ENCODE measurements at regions not wholly inside any gene's neighbourhood (a gene's known extent, or its start where the extent isn't known, plus 50 kb on each side); places are given as distances from the start of the nearest gene placed in this dataset.

DNA sequence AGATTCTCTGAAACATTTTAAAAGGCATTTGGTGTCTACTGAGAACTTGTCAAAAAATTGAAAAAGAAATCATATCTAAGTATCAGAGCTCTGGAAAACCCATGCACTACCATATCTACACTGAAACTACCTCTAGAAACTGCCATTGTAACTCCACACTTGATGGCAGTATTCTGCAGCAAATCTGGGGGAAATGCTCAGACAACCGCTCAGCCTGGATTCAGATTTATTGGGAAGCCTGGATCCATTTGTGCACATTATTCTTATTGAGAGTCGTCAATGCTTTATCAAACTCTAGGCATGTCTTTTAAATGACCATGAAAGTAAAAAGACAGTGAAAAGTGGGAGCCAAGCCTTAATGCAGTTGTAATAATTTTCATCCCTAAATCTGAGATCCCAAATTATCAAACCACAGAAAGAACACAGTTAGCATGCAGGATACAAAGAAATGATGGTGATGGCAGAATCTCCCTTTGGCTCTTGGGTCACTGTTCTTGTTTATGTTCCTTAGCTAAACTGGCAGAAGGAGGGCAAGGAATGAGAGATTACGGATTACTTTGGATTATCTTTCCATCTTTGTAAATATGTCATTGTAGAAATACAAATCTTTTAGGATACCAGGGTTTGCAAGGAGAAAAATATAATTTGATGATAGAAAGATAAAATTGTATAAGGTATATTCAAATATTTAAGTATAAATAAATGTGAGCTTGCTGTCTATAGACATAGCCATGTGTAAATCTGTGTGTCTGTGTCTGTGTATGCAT, 512.1 kb upstream of the SYT4 start:
- Histone ChIP-seq H3K27ac (ENCODE audit: low read depth in 1 of 2, low read length in 1 of 2) (no peak overlapping the region), H3K27me3 (ENCODE audit: control insufficient read depth in 3 of 3, insufficient read depth in 3 of 3, low read length in 2 of 3) (no peaks in the 10 kb centered on the region), H3K4me1 (ENCODE audit: control insufficient read depth in 5 of 5, insufficient read depth in 5 of 5, low read length in 5 of 5) (peaks cover 0 to 8% (median 0%) of the 10 kb centered on the region in 5 donors), H3K9me3 (ENCODE audit: control insufficient read depth in 4 of 4, insufficient read depth in 3 of 4, low read length in 3 of 4) (no peaks in the 10 kb centered on the region), H3K36me3 (ENCODE audit: control insufficient read depth in 4 of 4, insufficient read depth in 4 of 4, low read length in 4 of 4) (no peaks in the 10 kb centered on the region), H3K9ac (ENCODE audit: insufficient read depth in 1 of 2, low read length in 2 of 2) (no peak overlapping the region), H3K4me3 (no peak overlapping the region)
- peak; percentile 17 to 79 (median 70) for DNase-seq
- 63 to 76% methylated on average over 3 of the region's 3 CpGs for WGBS, 2 donors
- no peak for ATAC-seq (ENCODE audit: insufficient read depth, low FRiP score)
- TF ChIP-seq, protein P1, sequence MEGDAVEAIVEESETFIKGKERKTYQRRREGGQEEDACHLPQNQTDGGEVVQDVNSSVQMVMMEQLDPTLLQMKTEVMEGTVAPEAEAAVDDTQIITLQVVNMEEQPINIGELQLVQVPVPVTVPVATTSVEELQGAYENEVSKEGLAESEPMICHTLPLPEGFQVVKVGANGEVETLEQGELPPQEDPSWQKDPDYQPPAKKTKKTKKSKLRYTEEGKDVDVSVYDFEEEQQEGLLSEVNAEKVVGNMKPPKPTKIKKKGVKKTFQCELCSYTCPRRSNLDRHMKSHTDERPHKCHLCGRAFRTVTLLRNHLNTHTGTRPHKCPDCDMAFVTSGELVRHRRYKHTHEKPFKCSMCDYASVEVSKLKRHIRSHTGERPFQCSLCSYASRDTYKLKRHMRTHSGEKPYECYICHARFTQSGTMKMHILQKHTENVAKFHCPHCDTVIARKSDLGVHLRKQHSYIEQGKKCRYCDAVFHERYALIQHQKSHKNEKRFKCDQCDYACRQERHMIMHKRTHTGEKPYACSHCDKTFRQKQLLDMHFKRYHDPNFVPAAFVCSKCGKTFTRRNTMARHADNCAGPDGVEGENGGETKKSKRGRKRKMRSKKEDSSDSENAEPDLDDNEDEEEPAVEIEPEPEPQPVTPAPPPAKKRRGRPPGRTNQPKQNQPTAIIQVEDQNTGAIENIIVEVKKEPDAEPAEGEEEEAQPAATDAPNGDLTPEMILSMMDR (IDR thresholded peaks at IDR 0.05; ENCODE audit: control extremely low read depth, extremely low read depth): no peak

DNA sequence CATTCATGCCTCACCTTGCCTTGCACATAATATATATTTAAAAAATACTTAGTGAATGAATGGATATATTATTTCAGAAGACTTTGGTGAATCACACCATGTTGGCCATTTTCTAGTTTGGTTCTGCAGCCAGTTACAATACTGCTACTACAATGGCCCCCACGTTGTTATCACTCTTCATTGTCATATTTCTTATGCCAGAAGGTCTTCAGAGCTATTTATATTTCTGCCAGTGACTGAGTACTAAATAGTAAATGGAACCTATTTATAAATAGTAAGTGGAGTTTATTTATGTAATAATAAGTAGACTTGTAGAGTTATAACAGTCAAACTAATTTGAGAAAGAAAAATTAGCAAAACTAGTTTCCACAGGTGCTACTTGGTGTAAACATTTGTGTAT, 516.6 kb upstream of the SYT4 start:
- DNase-seq (no peak), ATAC-seq (ENCODE audit: insufficient read depth, low FRiP score) (no peak)
- WGBS, 2 donors: 38 to 47% methylated on average over 1 of the region's 1 CpG
- H3K27ac ChIP-seq (ENCODE audit: low read depth in 1 of 2, low read length in 1 of 2): no peak overlapping the region
- TF ChIP-seq, protein P1 (IDR thresholded peaks at IDR 0.05; ENCODE audit: control extremely low read depth, extremely low read depth): no peak
- H3K36me3 ChIP-seq (ENCODE audit: control insufficient read depth in 4 of 4, insufficient read depth in 4 of 4, low read length in 4 of 4): no peaks in the 10 kb centered on the region
- peaks cover 0 to 3% (median 0%) of the 10 kb centered on the region in 4 donors for H3K9me3 ChIP-seq (ENCODE audit: control insufficient read depth in 4 of 4, insufficient read depth in 3 of 4, low read length in 3 of 4)
- no peak overlapping the region for H3K4me3 ChIP-seq
- H3K4me1 ChIP-seq (ENCODE audit: control insufficient read depth in 5 of 5, insufficient read depth in 5 of 5, low read length in 5 of 5): peaks cover 0 to 3% (median 0%) of the 10 kb centered on the region in 5 donors
- H3K9ac ChIP-seq (ENCODE audit: insufficient read depth in 1 of 2, low read length in 2 of 2): no peak overlapping the region
- H3K27me3 ChIP-seq (ENCODE audit: control insufficient read depth in 3 of 3, insufficient read depth in 3 of 3, low read length in 2 of 3): no peaks in the 10 kb centered on the region

DNA sequence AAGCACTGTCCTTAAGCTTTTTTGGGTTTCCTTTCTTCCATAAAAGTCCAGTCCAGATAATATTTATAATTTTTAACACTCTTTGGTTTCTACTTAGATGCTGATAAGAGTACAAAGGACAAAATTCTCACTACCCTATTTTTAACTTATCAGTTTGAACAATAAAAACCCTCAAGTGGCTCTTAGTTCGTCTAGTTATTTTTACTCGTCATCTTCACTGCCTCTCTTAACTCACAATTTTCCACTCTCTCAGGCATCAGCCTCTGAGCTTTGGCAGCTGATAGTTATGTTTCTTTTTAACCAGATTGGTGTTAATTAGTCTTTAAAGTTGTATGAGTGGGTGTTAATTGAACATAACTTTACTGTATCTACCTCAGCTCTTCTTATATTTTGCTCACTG, 517.1 kb upstream of the SYT4 start:
- WGBS, 2 donors: 34 to 42% methylated on average over 2 of the region's 2 CpGs
- Histone ChIP-seq H3K27me3 (ENCODE audit: control insufficient read depth in 3 of 3, insufficient read depth in 3 of 3, low read length in 2 of 3) (no peaks in the 10 kb centered on the region), H3K27ac (ENCODE audit: low read depth in 1 of 2, low read length in 1 of 2) (no peak overlapping the region), H3K36me3 (ENCODE audit: control insufficient read depth in 4 of 4, insufficient read depth in 4 of 4, low read length in 4 of 4) (no peaks in the 10 kb centered on the region), H3K9me3 (ENCODE audit: control insufficient read depth in 4 of 4, insufficient read depth in 3 of 4, low read length in 3 of 4) (peaks cover 0 to 3% (median 0%) of the 10 kb centered on the region in 4 donors), H3K4me3 (no peak overlapping the region), H3K9ac (ENCODE audit: insufficient read depth in 1 of 2, low read length in 2 of 2) (no peak overlapping the region), H3K4me1 (ENCODE audit: control insufficient read depth in 5 of 5, insufficient read depth in 5 of 5, low read length in 5 of 5) (peaks cover 0 to 2% (median 0%) of the 10 kb centered on the region in 5 donors)
- DNase-seq (no peak), ATAC-seq (ENCODE audit: insufficient read depth, low FRiP score) (no peak)
- TF ChIP-seq, protein P1 (IDR thresholded peaks at IDR 0.05; ENCODE audit: control extremely low read depth, extremely low read depth): no peak

Data from lung (tissue), 11 donors.